HCT116 (cell line): ENCODE measurements at regions not wholly inside any gene's neighbourhood (a gene's known extent, or its start where the extent isn't known, plus 50 kb on each side); places are given as distances from the start of the nearest gene placed in this dataset.

Experiments used
- ATAC-seq: fragments of 200-7000 bp; cut with Tn5 transposase; 2 replicates; pipeline ENCODE4 v1.9.1; 2020; ENCODE audit warnings: mild to moderate bottlenecking, moderate library complexity
- BruUV-seq: library from RNA; stranded (reverse); fragments of 400-500 nt; replicated peaks from 2 replicates; lab custom pipeline; 2021; lab: Mats Ljungman, UMichigan
- CTCF ChIA-PET: fragments of 300-600 bp; sonication (Branson Sonifier 250); formaldehyde crosslinking; loops from one replicate; lab custom pipeline; 2021; ENCODE audit warnings: antibody characterized with exemption; lab: Charles Lee
- POLR2A ChIA-PET: fragments of 300-600, 350-600 bp; sonication (Branson Sonifier 250); formaldehyde crosslinking; loops from one replicate; lab custom pipeline; 2021; ENCODE audit warnings: antibody characterized with exemption; lab: Charles Lee
- RAD21 ChIA-PET, 2 experiments: fragments of 300-600 bp; sonication (Branson Sonifier 250); formaldehyde crosslinking; loops; one replicate each; lab custom pipeline; 2023; ENCODE audit warnings: low total read pairs in 2 of 2; ENCODE audit not compliant: uncharacterized antibody in 2 of 2, unreplicated experiment in 2 of 2, low non-redundant PET in 1 of 2; lab: Charles Lee
- DNase-seq: peaks from one replicate; pipeline ENCODE4 v3.0.0-alpha.2; 2010; ENCODE audit warnings: low read depth, low spot score
- H2AFZ ChIP-seq: fragments of 200-600 bp; shearing (Covaris generic), sonication (generic); 2 replicates; pipeline ENCODE4 v1.6.1; 2017; ENCODE audit warnings: low read depth, mixed run types, mixed read lengths, antibody characterized with exemption, low read length; ENCODE audit not compliant: poor library complexity, severe bottlenecking
- H3K27ac ChIP-seq: 2 replicates; pipeline ENCODE4 v1.5.1; 2012; ENCODE audit warnings: low read depth, low read length
- H3K27me3 ChIP-seq: fragments of 200-600 bp; sonication (generic); 2 replicates; pipeline ENCODE4 v1.6.1; 2016; ENCODE audit warnings: mixed run types, low read length, mixed read lengths; ENCODE audit not compliant: insufficient read depth
- H3K36me3 ChIP-seq, 2 experiments: fragments of 200-500 bp in 1 of 2; fragments of 200-600 bp in 1 of 2; sonication (Bioruptor generic) in 1 of 2; sonication (generic) in 1 of 2; 2 replicates each; pipeline versions ENCODE4 v1.5.1 to v1.6.1; 2014 to 2016; ENCODE audit warnings: low read length in 2 of 2, inconsistent platforms in 1 of 2, mixed read lengths in 1 of 2, mixed run types in 1 of 2; ENCODE audit not compliant: insufficient read depth in 2 of 2, control insufficient read depth in 1 of 2
- H3K4me1 ChIP-seq, 2 experiments: fragments of 200-600 bp in 1 of 2; sonication (generic) in 1 of 2; 2 replicates each; pipeline versions ENCODE4 v1.5.1 to v1.6.1; 2012 to 2017; ENCODE audit warnings: low read length in 2 of 2, inconsistent platforms in 1 of 2, mild to moderate bottlenecking in 1 of 2, mixed read lengths in 1 of 2, mixed run types in 1 of 2, moderate library complexity in 1 of 2; ENCODE audit not compliant: insufficient read depth in 2 of 2, control insufficient read depth in 1 of 2
- H3K4me2 ChIP-seq: fragments of 200-600 bp; sonication (generic); 2 replicates; pipeline ENCODE4 v1.6.1; 2017; ENCODE audit warnings: mixed run types, low read length, mixed read lengths
- H3K4me3 ChIP-seq, 2 experiments: fragments of 200-600 bp in 1 of 2; sonication (generic) in 1 of 2; replicated peaks in 1 of 2; 2 replicates each; pipeline ENCODE4 v1.5.1; 2011 to 2016; ENCODE audit warnings: low read length in 2 of 2, control low read depth in 1 of 2, low read depth in 1 of 2, mild to moderate bottlenecking in 1 of 2, mixed read lengths in 1 of 2, mixed run types in 1 of 2
- H3K79me2 ChIP-seq: fragments of 200-600 bp; sonication (generic); 2 replicates; pipeline ENCODE4 v1.6.1; 2017; ENCODE audit warnings: mild to moderate bottlenecking, mixed run types, low read length, moderate library complexity, mixed read lengths; ENCODE audit not compliant: insufficient read depth
- H3K9ac ChIP-seq: fragments of 200-600 bp; sonication (generic); 2 replicates; pipeline ENCODE4 v1.6.1; 2016; ENCODE audit warnings: low read length, mixed read lengths
- H3K9me2 ChIP-seq: fragments of 200-600 bp; sonication (generic), shearing (Covaris generic); 2 replicates; pipeline ENCODE4 v1.6.1; 2017; ENCODE audit warnings: mixed run types, mild to moderate bottlenecking, moderate library complexity; ENCODE audit not compliant: insufficient read depth
- H3K9me3 ChIP-seq, 2 experiments: fragments of 200-500 bp in 1 of 2; fragments of 200-600 bp in 1 of 2; sonication (Bioruptor generic) in 1 of 2; sonication (generic) in 1 of 2; 2 replicates each; pipeline ENCODE4 v1.6.1; 2014 to 2017; ENCODE audit warnings: low read length in 2 of 2, mixed read lengths in 2 of 2, inconsistent platforms in 1 of 2, low read depth in 1 of 2, mild to moderate bottlenecking in 1 of 2, mixed run types in 1 of 2, moderate library complexity in 1 of 2; ENCODE audit not compliant: control insufficient read depth in 1 of 2, insufficient read depth in 1 of 2
- H4K20me1 ChIP-seq: fragments of 200-600 bp; sonication (generic), shearing (Covaris generic); 2 replicates; pipeline ENCODE4 v1.6.1; 2017; ENCODE audit warnings: mixed run types, mild to moderate bottlenecking, moderate library complexity; ENCODE audit not compliant: insufficient read depth
- ATF3 ChIP-seq: IDR thresholded peaks from 2 replicates; pipeline ENCODE4 v1.6.1; 2012
- CBX3 ChIP-seq: IDR thresholded peaks from 2 replicates; pipeline ENCODE4 v1.6.1; 2012; ENCODE audit warnings: low read depth
- CEBPB ChIP-seq: IDR thresholded peaks from 2 replicates; pipeline ENCODE4 v1.6.1; 2012; ENCODE audit warnings: low read depth
- ELF1 ChIP-seq: IDR thresholded peaks from 2 replicates; pipeline ENCODE4 v1.6.1; 2012; ENCODE audit warnings: low read depth, borderline replicate concordance
- EZH2 ChIP-seq: fragments of 200-600 bp; sonication (generic); IDR thresholded peaks from 2 replicates; pipeline ENCODE4 v1.6.1; 2017; ENCODE audit warnings: antibody characterized with exemption, mixed run types
- FOSL1 ChIP-seq: IDR thresholded peaks from 2 replicates; pipeline ENCODE4 v1.6.1; 2012; ENCODE audit warnings: low read depth
- JUND ChIP-seq: IDR thresholded peaks from 2 replicates; pipeline ENCODE4 v1.6.1; 2012
- POLR2A ChIP-seq: IDR thresholded peaks from 2 replicates; pipeline ENCODE4 v1.7.0; 2011; ENCODE audit warnings: borderline replicate concordance; ENCODE audit not compliant: insufficient read depth, insufficient read length; ENCODE audit errors: extremely low read depth
- POLR2AphosphoS5 ChIP-seq: IDR thresholded peaks from 2 replicates; pipeline ENCODE4 v1.6.1; 2011; ENCODE audit warnings: mild to moderate bottlenecking, low read depth, low read length, moderate library complexity
- REST ChIP-seq: IDR thresholded peaks from 2 replicates; pipeline ENCODE4 v1.6.1; 2012; ENCODE audit warnings: low read depth
- SP1 ChIP-seq: IDR thresholded peaks from 2 replicates; pipeline ENCODE4 v1.6.1; 2012; ENCODE audit warnings: low read depth
- SRF ChIP-seq: IDR thresholded peaks from 2 replicates; pipeline ENCODE4 v1.6.1; 2012; ENCODE audit warnings: low read depth
- ZFX ChIP-seq: fragments of 450-650 bp; IDR thresholded peaks from 2 replicates; pipeline ENCODE4 v1.6.1; 2017
- ZNF274 ChIP-seq: fragments of 200-500 bp; sonication (Bioruptor generic); IDR thresholded peaks from 2 replicates; pipeline ENCODE4 v1.6.1; 2014; ENCODE audit warnings: mild to moderate bottlenecking, low read depth, low read length, inconsistent platforms
- intact Hi-C: fragments of 100-400 bp; cut with micrococcal nuclease; formaldehyde crosslinking; loops from 2 replicates; pipeline ENCODE4 v1.10.0; 2022
- TF ChIP-seq, protein P1 (sequence below), 3 experiments: fragments of 200-600 bp in 1 of 3; sonication (generic) in 1 of 3; IDR thresholded peaks in 2 of 3; conservative IDR thresholded peaks in 1 of 3; 2 replicates each; pipeline ENCODE4 v1.5.1; 2012 to 2017; ENCODE audit warnings: low read depth in 2 of 3, low read length in 2 of 3, antibody characterized with exemption in 1 of 3, borderline replicate concordance in 1 of 3, control low read depth in 1 of 3, mild to moderate bottlenecking in 1 of 3, mixed read lengths in 1 of 3, mixed run types in 1 of 3, moderate library complexity in 1 of 3; ENCODE audit not compliant: insufficient read depth in 1 of 3

GRCh38 chr10:123555616-123556015 lies 110.5 kb upstream of the GPR26 start:
- no peak overlapping the region for H3K27ac ChIP-seq
- no peaks in the 10 kb centered on the region for H3K27me3 ChIP-seq
- no peak overlapping the region for H3K9ac ChIP-seq
- no peaks in the 10 kb centered on the region for H3K79me2 ChIP-seq
- no peak overlapping the region for H3K4me3 ChIP-seq
- no peaks in the 10 kb centered on the region for H3K9me2 ChIP-seq
- no peaks in the 10 kb centered on the region for H3K9me3 ChIP-seq
- TF ChIP-seq REST (no peak), FOSL1 (no peak), EZH2 (no peak), JUND (no peak), POLR2A (no peak), SP1 (no peak), CBX3 (no peak), ELF1 (no peak), ATF3 (no peak), ZNF274 (no peak), CEBPB (no peak), ZFX (no peak), POLR2AphosphoS5 (no peak), SRF (no peak)
- TF ChIP-seq, protein P1, sequence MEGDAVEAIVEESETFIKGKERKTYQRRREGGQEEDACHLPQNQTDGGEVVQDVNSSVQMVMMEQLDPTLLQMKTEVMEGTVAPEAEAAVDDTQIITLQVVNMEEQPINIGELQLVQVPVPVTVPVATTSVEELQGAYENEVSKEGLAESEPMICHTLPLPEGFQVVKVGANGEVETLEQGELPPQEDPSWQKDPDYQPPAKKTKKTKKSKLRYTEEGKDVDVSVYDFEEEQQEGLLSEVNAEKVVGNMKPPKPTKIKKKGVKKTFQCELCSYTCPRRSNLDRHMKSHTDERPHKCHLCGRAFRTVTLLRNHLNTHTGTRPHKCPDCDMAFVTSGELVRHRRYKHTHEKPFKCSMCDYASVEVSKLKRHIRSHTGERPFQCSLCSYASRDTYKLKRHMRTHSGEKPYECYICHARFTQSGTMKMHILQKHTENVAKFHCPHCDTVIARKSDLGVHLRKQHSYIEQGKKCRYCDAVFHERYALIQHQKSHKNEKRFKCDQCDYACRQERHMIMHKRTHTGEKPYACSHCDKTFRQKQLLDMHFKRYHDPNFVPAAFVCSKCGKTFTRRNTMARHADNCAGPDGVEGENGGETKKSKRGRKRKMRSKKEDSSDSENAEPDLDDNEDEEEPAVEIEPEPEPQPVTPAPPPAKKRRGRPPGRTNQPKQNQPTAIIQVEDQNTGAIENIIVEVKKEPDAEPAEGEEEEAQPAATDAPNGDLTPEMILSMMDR (IDR thresholded peaks at IDR 0.05 in 2 of 3, conservative IDR thresholded peaks at IDR 0.05 in 1 of 3; ENCODE audit: borderline replicate concordance in 1 of 3, insufficient read depth in 1 of 3, low read depth in 2 of 3, low read length in 2 of 3) = no peak
- H2AFZ ChIP-seq = no peak overlapping the region
- ChIA-PET POLR2A (no interaction called here), CTCF (no interaction called here), RAD21 (no interaction called here)
- no peaks in the 10 kb centered on the region for H3K36me3 ChIP-seq
- intact Hi-C loops = no loop called here
- no peaks in the 10 kb centered on the region for H4K20me1 ChIP-seq
- DNase-seq (no peak), ATAC-seq (no peak)
- H3K4me1 ChIP-seq = 0 out of 4 replicates have a peak, but pooled peaks cover 0 to 3% of the 10 kb centered on the region in 2 experiments
- H3K4me2 ChIP-seq = no peak overlapping the region
- BruUV-seq = no TSS peak
